ENCODE measurements at regions not wholly inside any gene's neighbourhood (a gene's known extent, or its start where the extent isn't known, plus 50 kb on each side); places are given as distances from the start of the nearest gene placed in this dataset.

DNA sequence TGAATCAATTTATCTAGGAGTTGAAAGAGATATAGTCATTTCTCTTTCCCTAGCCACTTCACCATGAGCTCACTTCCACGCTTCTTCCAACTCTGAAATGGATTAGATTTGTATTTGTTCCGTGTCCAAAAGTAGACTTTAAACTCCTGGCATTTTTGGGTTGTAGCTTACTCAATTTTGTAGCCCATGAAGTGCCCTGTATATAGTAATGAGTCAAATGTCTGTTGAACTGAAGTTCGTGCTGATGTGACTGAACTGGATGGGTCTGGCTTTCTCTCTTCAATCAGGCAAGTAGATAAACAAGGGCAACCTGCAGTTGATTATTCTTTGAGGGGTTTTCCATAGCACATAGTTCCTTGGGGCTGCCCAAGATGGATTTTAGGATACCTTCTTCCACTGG lies 450.6 kb downstream of the SH2D1A start:
- no peak for TF ChIP-seq CHD2 (IDR thresholded peaks at IDR 0.05; ENCODE audit: low read depth, low read length)
- no peak for TF ChIP-seq RHOXF2B (CRISPR knock-in tag; conservative IDR thresholded peaks at IDR 0.05)
- TF ChIP-seq ZNF354B (CRISPR knock-in tag; IDR thresholded peaks at IDR 0.05) = no peak
- Histone ChIP-seq H3K9me3 (replicated peaks; ENCODE audit: control insufficient read depth, insufficient read depth, low read depth, low read length) (no peaks in the 10 kb centered on the region), H3K9me1 (ENCODE audit: control insufficient read depth, insufficient read depth, low read length) (no peaks in the 10 kb centered on the region), H3K4me1 (replicated peaks in 1 of 2; ENCODE audit: control insufficient read depth in 2 of 2, insufficient read depth in 2 of 2, low read length in 2 of 2) (no peaks in the 10 kb centered on the region), H3K9ac (ENCODE audit: insufficient read depth in 1 of 2, low read depth in 2 of 2, low read length in 2 of 2) (no peak overlapping the region), H3K4me2 (ENCODE audit: insufficient read depth, low read length) (no peak overlapping the region), H3K79me2 (ENCODE audit: control insufficient read depth, insufficient read depth, low read length) (no peaks in the 10 kb centered on the region), H3K27ac (ENCODE audit: extremely low read depth, low read depth, low read length) (no peak overlapping the region), H3K27me3 (ENCODE audit: control insufficient read depth in 2 of 2, insufficient read depth in 2 of 2, low read length in 2 of 2) (no peaks in the 10 kb centered on the region), H3K4me3 (no peak overlapping the region), H4K20me1 (replicated peaks; ENCODE audit: control insufficient read depth, insufficient read depth, low read length) (no peaks in the 10 kb centered on the region), H3K36me3 (ENCODE audit: control insufficient read depth, insufficient read depth, low read length) (no peaks in the 10 kb centered on the region), H2AFZ (ENCODE audit: low read depth, low read length) (no peak overlapping the region)
- DNase-seq (ENCODE audit: extremely low read depth in 1 of 4, low spot score in 3 of 4) (no peak), FAIRE-seq (no peak), ATAC-seq (no peak)
- CTCF ChIA-PET (ENCODE audit: low intra/inter-chr PET ratio) = no interaction called here
- no TSS peak for BruUV-seq (replicated peaks)
- intact Hi-C loops (cut with micrococcal nuclease) = no loop called here
- POLR2A ChIA-PET = no interaction called here
- WGBS (ENCODE audit: insufficient coverage, low coverage, missing lambda C conversion rate) = 31% methylated on average over 3 of the region's 3 CpGs
- in situ Hi-C loops (cut with MboI) = no loop called here

DNA sequence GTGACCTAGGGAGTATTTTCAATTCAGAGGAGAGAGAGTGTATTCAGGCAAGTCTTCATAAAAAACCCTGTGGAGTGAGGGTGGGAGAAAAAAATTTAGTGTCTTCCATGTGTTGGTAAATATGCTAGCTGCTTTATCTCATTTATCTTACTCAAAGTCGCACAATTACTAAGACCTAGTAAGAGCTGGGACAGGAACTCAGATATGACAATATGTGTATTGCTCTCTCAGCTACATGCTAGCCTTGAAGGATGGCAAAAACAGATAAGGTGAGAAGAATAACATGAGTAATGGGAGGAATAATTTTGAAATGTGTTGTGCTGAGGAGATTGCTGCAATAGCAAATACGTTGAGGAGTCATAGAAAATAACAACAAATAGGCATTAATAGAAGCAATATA lies 458.6 kb downstream of the SH2D1A start:
- H3K4me2 ChIP-seq (ENCODE audit: insufficient read depth, low read length) = no peak overlapping the region
- DNase-seq (ENCODE audit: extremely low read depth in 1 of 4, low spot score in 3 of 4) = peak in 2 of 4 experiments; percentile 7 to 27
- POLR2A ChIA-PET = no interaction called here
- WGBS (ENCODE audit: insufficient coverage, low coverage, missing lambda C conversion rate) = 5% methylated on average over 2 of the region's 2 CpGs
- no peaks in the 10 kb centered on the region for H3K27me3 ChIP-seq (ENCODE audit: control insufficient read depth in 2 of 2, insufficient read depth in 2 of 2, low read length in 2 of 2)
- H4K20me1 ChIP-seq (replicated peaks; ENCODE audit: control insufficient read depth, insufficient read depth, low read length) = no peaks in the 10 kb centered on the region
- H3K9ac ChIP-seq (ENCODE audit: insufficient read depth in 1 of 2, low read depth in 2 of 2, low read length in 2 of 2) = no peak overlapping the region
- H3K36me3 ChIP-seq (ENCODE audit: control insufficient read depth, insufficient read depth, low read length) = no peaks in the 10 kb centered on the region
- CTCF ChIA-PET (ENCODE audit: low intra/inter-chr PET ratio) = no interaction called here
- intact Hi-C loops (cut with micrococcal nuclease) = no loop called here
- in situ Hi-C loops (cut with MboI) = no loop called here
- no peaks in the 10 kb centered on the region for H3K9me1 ChIP-seq (ENCODE audit: control insufficient read depth, insufficient read depth, low read length)
- peak; percentile 55 for FAIRE-seq
- H3K27ac ChIP-seq (ENCODE audit: extremely low read depth, low read depth, low read length) = no peak overlapping the region
- H2AFZ ChIP-seq (ENCODE audit: low read depth, low read length) = no peak overlapping the region
- no peaks in the 10 kb centered on the region for H3K9me3 ChIP-seq (replicated peaks; ENCODE audit: control insufficient read depth, insufficient read depth, low read depth, low read length)
- ATAC-seq = peak; percentile 61
- H3K4me3 ChIP-seq = no peak overlapping the region
- peaks cover 0 to 4% of the 10 kb centered on the region in 2 experiments; a peak in 2 of 5 replicates for H3K4me1 ChIP-seq (replicated peaks in 1 of 2; ENCODE audit: control insufficient read depth in 2 of 2, insufficient read depth in 2 of 2, low read length in 2 of 2)
- no TSS peak for BruUV-seq (replicated peaks)
- H3K79me2 ChIP-seq (ENCODE audit: control insufficient read depth, insufficient read depth, low read length) = no peaks in the 10 kb centered on the region
- TF ChIP-seq MEIS2 (IDR thresholded peaks at IDR 0.05; ENCODE audit: partially characterized antibody) (peak; percentile 52), ZNF175 (CRISPR knock-in tag; IDR thresholded peaks at IDR 0.05; ENCODE audit: low read depth) (no peak), YBX1 (IDR thresholded peaks at IDR 0.05) (no peak), SRSF3 (IDR thresholded peaks at IDR 0.05; ENCODE audit: insufficient read depth, low read length) (no peak), ZNF224 (CRISPR knock-in tag; IDR thresholded peaks at IDR 0.05) (no peak), CHD1 (IDR thresholded peaks at IDR 0.05; ENCODE audit: low read length) (no peak)
- TF ChIP-seq, protein P1, sequence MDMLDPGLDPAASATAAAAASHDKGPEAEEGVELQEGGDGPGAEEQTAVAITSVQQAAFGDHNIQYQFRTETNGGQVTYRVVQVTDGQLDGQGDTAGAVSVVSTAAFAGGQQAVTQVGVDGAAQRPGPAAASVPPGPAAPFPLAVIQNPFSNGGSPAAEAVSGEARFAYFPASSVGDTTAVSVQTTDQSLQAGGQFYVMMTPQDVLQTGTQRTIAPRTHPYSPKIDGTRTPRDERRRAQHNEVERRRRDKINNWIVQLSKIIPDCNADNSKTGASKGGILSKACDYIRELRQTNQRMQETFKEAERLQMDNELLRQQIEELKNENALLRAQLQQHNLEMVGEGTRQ (CRISPR knock-in tag; IDR thresholded peaks at IDR 0.05) = no peak
- TF ChIP-seq, protein P2, sequence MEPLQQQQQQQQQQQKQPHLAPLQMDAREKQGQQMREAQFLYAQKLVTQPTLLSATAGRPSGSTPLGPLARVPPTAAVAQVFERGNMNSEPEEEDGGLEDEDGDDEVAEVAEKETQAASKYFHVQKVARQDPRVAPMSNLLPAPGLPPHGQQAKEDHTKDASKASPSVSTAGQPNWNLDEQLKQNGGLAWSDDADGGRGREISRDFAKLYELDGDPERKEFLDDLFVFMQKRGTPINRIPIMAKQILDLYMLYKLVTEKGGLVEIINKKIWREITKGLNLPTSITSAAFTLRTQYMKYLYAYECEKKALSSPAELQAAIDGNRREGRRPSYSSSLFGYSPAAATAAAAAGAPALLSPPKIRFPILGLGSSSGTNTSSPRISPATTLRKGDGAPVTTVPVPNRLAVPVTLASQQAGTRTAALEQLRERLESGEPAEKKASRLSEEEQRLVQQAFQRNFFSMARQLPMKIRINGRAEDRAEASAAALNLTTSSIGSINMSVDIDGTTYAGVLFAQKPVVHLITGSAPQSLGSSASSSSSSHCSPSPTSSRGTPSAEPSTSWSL (CRISPR knock-in tag; IDR thresholded peaks at IDR 0.05; ENCODE audit: borderline replicate concordance) = no peak
- TF ChIP-seq, protein P3, sequence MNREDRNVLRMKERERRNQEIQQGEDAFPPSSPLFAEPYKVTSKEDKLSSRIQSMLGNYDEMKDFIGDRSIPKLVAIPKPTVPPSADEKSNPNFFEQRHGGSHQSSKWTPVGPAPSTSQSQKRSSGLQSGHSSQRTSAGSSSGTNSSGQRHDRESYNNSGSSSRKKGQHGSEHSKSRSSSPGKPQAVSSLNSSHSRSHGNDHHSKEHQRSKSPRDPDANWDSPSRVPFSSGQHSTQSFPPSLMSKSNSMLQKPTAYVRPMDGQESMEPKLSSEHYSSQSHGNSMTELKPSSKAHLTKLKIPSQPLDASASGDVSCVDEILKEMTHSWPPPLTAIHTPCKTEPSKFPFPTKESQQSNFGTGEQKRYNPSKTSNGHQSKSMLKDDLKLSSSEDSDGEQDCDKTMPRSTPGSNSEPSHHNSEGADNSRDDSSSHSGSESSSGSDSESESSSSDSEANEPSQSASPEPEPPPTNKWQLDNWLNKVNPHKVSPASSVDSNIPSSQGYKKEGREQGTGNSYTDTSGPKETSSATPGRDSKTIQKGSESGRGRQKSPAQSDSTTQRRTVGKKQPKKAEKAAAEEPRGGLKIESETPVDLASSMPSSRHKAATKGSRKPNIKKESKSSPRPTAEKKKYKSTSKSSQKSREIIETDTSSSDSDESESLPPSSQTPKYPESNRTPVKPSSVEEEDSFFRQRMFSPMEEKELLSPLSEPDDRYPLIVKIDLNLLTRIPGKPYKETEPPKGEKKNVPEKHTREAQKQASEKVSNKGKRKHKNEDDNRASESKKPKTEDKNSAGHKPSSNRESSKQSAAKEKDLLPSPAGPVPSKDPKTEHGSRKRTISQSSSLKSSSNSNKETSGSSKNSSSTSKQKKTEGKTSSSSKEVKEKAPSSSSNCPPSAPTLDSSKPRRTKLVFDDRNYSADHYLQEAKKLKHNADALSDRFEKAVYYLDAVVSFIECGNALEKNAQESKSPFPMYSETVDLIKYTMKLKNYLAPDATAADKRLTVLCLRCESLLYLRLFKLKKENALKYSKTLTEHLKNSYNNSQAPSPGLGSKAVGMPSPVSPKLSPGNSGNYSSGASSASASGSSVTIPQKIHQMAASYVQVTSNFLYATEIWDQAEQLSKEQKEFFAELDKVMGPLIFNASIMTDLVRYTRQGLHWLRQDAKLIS (CRISPR knock-in tag; IDR thresholded peaks at IDR 0.05) = no peak

All from K562 (cell line).